Stimulated activated naive CD8-positive, alpha-beta T cell treated with anti-CD3 and anti-CD28 coated beads, Interleukin-15, Interleukin-2, amounts not matched to agents 100 U/mL and 50 U/mL, for 24 hours (primary cell): ENCODE measurements at regions not wholly inside any gene's neighbourhood (a gene's known extent, or its start where the extent isn't known, plus 50 kb on each side); places are given as distances from the start of the nearest gene placed in this dataset.
A peak's percentile ranks its signal among the peaks of the same experiment; 100 is the strongest.
"Not testable (repeated sequence)": the region's sequence is repeated elsewhere in the genome, so short reads cannot be mapped to it uniquely, and the experiment has no call there.

ENCODE experiments used
- ATAC-seq: fragments of 150-1000 bp; cut with Tn5 transposase; one replicate; pipeline ENCODE4 v1.10.0; 2021
- DNase-seq: peaks from one replicate; pipeline ENCODE4 v3.0.0; 2021

DNA sequence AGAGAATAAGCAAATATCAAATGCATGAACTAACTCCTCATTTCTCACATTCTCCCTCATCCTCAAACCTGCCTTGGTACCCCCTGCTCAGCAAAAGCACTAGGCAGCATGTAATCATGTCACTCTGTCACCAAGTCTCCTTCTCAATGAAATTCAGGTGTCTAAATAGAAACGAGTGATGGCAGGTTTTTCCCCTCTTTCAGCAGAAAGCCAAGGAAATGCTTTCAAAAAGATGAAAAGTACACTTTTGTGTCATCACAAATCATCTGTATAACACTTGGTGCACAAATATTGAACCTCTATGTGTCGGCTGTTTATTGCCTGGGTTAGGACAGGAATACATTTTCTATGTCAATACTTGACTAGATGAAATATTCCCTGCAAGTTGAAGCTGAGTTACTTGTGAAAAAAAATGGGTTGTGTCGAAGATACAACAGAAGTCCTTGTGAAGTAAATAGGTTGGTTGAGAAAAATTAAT lies 285.1 kb upstream of the MAGEB18 start:
- DNase-seq (no peak), ATAC-seq (no peak)

DNA sequence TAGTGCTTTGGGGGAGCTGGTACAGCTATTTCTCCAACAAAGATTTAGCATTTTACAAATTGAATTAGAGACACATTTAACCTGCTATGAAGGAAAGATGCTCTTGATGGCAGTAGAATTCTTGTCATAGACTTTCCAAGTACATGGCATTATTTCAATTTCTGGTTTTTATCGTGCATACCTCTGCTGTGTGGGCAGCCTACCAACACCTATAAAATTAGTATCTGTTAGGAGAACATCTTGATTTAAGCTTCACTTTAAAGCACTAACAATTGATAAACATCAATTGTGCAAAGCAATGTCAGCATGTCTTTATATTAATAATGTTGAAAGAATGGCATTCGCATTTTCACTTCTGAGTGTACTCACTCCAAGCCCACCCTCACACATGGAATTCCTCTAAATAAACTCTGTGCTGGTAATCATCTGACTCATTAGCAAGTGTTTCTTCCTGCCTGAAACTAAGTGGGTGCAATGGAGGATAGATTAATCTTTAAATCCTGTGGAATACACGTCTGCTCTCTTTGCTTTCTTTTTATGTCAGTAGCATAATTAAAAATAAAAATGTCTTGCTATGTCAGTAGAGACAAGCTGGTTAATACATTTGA lies 279.8 kb upstream of the MAGEB18 start:
- DNase-seq, result no peak
- no peak for ATAC-seq

DNA sequence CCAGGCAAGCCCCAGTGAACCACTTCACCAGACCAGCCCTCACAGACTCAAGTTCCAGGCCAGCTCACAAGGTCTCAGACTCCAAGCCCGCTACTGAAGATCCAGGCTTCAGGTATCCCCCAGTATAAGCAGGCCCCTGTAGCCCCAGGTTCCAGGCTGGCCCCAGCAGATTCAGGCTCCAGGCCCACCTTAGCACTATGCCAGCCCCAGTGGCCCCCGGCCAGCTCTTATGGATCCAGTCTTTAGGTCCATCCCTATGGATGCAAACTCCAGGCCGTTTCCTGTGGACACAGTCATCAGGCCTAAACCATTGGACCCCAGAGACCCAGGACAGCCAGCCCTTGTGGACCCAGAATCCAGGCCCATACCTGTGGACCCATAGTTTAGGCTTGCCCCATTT lies 277.8 kb upstream of the MAGEB18 start:
- DNase-seq (no peak), ATAC-seq (no peak)

DNA sequence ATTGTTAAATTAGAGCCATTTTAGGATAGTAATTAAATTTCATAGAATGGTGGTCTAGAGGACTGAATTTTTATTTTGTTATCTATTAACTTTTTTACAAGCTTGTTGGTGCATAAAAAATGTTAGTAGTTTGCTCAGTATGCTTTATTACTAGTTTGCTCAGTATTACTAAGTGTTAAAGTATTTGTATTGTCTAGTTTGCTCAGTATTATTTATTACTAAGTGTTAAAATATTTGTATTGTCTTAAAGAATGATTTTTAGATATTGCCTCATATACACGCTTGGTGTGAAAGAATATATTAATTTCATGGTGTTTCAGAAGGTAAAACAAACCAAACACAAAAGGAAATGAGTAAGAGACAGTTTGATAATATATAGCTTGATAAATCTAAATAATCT lies 268.4 kb upstream of the MAGEB18 start:
- ATAC-seq (no peak), DNase-seq (no peak)

DNA sequence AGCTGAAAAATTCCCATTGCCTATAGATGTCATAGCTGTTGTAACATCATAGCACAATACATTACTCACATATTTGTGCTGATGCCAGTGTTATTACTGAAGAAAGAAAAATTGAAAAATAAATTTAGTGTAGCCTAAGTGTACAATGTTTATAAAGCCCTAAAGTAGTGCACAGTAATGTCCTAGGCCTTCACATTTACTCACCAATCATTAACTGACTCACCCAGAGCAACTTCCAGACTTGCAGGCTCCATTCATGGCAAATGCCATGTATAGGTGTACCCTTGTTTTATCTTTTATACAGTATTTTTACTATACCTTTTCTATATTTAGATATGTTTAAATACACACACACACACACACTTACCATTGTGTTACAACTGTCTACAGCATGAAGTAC lies 265.4 kb upstream of the MAGEB18 start:
- ATAC-seq, result no peak
- no peak for DNase-seq

DNA sequence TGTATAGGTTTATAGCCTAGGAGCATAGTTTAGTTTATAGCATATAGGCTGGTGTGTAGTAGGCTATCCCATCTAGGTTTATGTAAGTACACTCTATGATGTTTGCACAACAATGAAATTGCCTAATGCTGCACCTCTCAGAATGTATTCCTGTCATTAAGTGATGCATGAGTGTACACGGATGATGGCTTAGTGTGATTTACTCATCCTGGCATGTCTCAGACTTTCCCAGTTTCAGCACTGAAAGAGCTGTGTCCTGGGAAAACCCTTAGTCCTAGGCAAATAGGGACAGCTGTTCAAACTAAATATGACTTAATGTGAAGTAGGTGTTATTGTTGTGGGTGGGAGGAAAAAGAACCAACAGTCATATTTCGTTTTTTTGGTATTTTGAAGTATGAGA lies 264.9 kb upstream of the MAGEB18 start:
- DNase-seq (no peak), ATAC-seq (no peak)

DNA sequence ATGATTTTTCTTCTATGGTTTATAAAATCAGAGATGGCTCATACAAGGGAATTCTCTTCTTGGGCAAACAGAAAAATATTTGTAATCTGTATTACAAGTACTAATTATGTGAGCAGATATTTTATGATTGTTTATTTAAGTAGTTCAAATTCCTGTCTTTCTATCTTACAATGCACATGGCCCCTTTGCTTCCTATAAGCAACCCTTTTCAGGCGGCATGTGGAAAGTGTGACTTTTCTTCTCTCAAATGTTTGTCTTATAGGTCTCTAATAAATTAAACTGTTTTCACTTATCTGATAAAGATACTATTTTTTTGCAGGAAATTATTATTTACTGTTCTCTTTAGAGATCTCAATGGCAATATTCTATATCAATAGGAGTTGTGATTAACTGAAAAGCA lies 259.3 kb upstream of the MAGEB18 start:
- DNase-seq (no peak), ATAC-seq (no peak)

DNA sequence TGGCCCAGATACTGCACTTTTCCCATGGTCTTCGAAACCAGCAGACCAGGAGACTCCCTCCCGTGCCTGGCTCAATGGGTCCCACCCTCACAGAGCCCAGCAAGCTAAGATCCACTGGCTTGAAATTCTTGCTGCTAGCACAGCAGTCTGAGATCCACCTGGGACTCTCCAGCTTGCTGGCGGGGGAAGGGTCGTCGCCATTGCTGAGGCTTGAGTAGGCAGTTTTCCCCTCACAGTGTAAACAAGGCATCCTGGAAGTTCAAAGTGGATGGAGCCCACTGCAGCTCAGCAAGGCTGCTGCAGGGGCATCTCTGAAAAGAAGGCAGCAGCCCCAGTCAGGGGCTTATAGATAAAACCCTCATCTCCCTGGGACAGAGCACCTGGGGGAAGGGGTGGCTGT lies 255.6 kb upstream of the MAGEB18 start:
- not testable (repeated sequence) for DNase-seq, ATAC-seq

DNA sequence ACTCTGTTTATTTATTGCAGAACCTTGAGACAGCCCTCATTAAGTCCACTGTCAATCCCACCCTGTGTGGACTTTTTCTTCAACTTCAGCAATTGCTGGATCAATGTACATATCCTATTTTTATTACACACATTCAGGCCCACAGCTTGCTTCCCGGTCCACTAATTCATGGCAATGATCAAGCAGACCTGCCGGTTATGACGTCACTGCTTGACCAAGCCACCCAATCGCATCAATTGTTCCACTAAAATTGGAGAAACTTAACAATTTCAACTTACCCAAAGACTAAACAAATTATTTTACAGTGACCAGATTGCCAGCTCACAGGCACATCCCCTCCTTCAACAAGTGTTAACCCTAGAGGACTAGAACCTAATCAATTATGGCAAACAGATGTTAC lies 240.4 kb upstream of the MAGEB18 start:
- DNase-seq (no peak), ATAC-seq (no peak)

DNA sequence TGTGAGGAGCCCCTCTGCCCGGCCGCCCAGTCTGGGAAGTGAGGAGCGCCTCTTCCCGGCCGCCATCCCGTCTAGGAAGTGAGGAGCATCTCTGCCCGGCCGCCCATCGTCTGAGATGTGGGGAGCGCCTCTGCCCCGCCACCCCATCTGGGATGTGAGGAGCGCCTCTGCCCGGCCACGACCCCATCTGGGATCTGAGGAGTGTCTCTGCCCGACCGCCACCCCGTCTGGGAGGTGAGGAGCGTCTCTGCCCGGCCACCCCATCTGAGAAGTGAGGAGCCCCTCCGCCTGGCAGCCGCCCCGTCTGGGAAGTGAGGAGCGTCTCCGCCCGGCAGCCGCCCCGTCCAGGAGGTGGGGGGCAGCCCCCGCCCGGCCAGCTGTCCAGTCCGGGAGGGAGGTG lies 232.4 kb upstream of the MAGEB18 start:
- not testable (repeated sequence) for ATAC-seq, DNase-seq

DNA sequence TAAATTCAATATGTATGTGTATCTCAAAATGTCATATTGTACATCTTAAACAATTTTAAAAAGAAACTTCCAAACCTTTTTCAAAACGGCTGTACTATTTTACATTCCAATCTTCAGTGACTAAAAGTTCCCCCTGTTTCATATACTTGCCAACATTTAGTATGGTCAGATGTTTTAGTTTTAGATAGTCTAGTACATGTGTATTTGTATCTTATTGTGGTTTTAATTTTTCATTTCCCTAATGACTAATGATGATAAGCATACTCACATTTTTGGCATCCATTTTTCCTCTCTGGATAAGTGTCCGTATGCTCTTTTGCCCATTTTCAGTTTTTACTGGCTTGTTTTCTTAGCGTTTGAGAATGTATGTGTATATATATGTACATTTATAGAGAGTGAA lies 212.2 kb upstream of the MAGEB18 start:
- no peak for ATAC-seq

DNA sequence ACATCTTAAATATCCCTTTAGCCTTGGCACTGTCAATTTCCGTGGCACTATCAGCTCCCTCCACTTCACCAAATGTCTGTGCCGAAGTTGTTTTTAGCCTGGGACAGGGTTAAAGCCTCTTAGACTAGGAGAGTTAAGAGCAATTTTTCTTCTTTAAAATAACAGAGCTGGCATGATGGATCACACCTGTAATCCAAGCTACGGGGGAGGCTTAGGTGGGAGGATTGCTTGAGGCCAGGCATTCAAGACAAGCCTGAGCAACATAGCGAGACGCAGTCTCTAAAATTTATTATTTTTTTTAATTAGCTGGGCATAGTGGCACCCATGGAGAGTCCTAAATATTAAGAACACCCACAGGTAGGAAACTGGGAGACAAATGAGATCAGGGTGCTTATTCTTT lies 209.8 kb upstream of the MAGEB18 start:
- ATAC-seq (no peak), DNase-seq (no peak)

More for the DNA sequence above, 212.2 kb upstream of the MAGEB18 start:
- no peak for DNase-seq

DNA sequence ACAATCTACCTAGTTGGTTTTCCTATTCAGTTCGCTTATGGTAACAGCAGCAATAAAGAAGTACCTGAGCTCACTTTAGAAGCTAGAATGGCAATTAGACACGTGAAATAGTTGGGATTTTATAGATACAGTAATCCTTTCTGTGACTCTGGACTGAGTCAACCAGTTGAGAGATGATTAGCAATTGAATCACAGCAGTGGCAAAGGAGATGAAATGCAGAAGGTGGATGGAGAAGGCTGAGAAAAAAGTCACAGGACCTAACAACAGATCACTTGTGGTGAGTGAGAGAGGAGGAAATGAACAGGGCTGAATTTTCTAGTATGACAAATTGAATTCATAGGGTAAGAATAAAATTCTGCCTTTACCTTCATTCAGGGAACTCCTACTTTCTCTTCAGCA lies 197.1 kb upstream of the MAGEB18 start:
- no peak for DNase-seq
- ATAC-seq, result no peak

DNA sequence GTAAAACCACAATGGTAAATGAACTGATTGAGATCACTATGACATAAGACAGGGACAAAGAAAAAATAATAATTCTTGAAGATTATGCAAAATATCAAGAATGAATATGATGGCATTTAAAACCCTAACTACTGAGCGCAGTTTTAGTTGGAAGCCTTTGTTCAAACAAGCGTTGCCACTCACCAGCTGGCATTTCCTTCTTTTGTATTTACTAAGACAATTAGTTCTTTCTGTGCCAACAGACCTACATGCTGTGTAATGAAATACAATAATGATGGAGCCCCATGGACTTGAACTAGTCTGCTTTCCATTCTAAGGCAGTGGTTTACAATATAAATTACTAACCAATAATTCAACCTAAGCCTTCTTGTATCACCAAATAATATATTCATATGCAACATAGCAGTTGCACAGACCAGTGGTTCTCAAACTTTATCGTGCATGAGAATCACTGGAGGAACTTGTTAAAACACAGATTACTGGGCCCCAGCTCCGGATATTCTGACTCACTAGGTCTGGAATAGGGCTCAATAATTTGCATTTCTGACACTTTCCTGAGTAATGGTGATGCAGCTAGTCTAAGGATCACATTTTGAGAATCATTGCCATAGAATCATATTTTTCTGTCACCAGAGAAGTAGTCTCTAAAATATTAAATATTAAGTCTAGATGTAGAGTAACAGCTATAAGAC lies 196.4 kb upstream of the MAGEB18 start:
- ATAC-seq (no peak), DNase-seq (no peak)

DNA sequence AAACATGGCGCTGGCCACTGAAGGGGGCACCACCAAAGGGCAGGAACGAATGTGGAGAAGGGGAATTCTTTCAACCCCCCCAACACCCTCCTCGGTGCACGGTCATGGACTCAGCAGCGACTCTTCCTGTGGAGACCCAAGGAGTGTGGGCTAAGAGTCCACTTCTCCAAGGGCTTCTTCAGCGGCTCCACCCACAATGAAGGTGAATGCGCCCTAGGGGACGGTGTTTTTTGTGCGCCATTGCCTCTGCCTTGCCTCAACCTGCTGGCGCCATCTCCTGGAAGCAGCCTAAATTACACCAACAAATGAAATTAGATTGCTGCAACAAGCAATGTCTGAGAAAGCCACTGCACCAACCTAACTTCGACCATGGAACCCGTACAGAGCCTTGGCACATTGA lies 169.2 kb upstream of the MAGEB18 start:
- peak; percentile 8 for DNase-seq

DNA sequence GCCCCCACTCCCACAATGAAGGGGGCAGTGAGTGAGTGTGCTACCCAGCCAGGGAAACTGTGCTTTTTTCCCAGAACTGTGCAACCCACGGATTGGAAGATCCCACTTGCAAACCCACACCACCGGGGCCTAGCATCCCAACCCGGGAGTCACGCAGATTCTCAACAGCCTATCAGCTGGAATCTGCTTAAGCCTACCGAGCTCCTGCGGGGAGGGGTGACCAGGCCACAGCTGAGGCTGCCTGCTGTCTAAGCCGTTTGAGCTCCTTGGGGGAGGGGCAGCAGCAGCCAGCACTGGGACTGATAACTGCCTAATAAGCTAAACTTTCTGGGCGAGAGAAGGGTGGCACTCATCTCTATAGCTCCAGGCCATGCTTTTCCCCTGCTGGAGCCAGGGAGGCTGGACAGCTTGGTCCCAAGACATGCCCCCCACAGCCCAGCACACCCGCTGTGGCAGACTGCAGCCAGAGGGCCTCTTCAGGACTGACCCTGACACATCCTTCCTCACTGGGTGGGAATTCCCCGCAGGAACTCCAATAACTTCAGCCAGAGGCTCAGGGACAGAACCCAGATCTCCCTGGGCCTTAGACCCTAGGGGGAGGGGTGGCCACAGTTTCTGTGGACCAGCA lies 161.3 kb upstream of the MAGEB18 start:
- DNase-seq, result no peak

More for the DNA sequence above, 169.2 kb upstream of the MAGEB18 start:
- no peak for ATAC-seq

DNA sequence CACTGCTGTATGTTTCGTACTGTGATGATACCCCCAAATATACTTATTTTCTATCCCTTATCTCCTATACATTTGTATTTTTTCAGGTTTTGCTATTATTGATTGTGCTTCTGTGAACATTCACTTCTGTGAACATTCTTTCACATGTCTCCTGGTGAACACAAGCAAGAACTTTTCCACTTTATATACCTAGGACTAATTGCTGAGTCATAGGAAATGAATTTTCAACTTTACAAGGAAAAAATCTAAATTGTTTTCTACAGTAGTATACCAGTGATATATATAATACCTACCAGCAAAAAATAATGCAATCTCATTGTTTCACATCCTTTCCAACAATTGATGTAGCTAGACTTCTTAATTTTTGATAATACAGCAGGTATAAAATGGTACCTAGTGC lies 139.5 kb upstream of the MAGEB18 start:
- DNase-seq (no peak), ATAC-seq (no peak)

More for the DNA sequence above, 161.3 kb upstream of the MAGEB18 start:
- no peak for ATAC-seq

DNA sequence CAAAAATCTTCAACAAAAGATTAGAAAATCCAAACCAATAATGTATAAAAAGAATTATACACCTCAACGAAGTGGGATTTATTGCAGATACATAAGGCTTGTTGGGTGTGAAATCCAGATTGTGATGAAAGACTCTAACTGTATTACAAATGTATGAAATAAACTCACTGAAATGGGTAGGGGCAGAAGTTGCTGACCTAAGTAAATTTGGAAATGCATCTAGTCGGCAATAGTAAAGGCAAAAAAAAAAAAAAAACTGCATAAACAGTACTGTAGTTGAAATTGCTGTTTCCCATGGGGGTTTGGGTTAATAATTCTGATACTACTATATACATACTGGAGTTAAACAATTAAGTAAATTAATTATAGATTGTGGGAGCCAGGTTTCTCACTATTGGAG lies 130.7 kb upstream of the MAGEB18 start:
- no peak for ATAC-seq

DNA sequence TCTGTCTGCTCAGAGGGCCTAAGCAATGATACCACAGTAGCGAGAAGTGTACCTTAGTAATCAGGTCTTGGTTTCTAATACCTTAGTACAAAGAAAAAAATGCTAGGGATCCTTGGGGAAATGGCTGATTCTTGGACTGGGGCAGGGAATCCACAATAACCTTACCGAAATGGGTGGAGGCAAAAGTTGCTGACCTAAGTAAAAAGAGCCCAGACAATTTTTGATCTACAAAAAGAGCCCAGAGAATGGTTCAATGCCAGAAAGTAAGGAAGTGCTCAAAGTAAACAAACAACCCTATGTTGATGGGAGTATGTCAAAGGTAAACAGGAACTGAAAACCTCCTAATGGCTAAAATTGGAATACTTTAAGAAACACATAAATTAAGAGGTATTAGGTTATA lies 130.1 kb upstream of the MAGEB18 start:
- ATAC-seq (no peak), DNase-seq (no peak)

More for the DNA sequence above, 130.7 kb upstream of the MAGEB18 start:
- no peak for DNase-seq

DNA sequence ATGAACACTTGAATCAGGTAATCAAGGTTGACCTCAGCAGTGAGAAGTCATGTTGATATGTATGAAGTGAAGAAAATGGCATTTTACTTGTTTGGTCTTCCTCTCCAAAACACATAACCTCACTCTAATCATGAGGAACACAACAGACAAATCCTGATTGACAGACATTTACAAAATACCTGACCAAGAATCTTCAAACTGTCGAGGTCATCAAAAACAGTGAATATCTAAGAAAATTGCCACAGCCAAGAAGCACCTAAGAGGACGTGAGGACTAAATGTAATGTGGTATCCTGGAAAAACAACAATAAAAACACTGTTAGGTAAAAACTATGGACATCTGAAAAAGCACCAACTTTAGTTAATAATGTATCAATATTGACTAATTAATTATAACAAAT lies 129.5 kb upstream of the MAGEB18 start:
- DNase-seq, result no peak
- no peak for ATAC-seq

DNA sequence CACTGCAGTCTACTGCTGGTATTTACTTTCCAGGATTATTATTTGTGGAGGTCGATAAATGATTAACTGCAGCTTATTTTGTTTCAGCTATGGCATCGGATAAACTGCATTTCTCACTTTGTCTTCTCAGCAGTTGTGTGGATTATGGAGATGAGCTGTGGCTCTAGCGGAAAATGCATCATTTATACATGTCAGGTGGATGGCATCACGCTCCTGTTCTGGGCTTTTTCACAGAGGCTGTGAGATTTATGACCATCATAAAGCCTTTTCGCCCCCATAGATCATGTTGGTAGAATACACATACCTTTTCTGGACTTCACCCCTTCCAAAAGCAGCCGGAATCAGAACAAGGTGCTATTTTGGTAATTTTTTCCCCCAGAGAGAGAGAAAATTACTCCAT lies 118.8 kb upstream of the MAGEB18 start:
- ATAC-seq, result no peak
- no peak for DNase-seq

DNA sequence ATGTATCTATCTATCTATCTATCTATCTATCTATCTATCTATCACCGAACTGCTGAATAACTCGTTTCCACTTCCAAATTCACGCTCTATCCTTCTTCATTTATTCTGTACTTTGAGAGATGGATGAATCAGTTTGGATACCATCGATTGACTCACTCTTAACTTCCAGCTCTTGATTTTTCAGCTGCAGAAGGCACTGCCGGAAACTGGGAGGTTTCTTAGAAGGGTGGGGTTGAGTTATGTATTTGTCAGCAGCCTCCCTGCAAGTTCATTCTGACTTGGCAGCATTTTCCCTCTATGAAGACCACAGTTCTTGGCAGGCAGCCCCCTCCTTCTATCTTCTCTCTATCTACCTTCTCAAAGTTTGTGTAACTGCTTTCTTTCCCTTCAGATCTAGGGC lies 112.0 kb upstream of the MAGEB18 start:
- no peak for ATAC-seq
- no peak for DNase-seq

DNA sequence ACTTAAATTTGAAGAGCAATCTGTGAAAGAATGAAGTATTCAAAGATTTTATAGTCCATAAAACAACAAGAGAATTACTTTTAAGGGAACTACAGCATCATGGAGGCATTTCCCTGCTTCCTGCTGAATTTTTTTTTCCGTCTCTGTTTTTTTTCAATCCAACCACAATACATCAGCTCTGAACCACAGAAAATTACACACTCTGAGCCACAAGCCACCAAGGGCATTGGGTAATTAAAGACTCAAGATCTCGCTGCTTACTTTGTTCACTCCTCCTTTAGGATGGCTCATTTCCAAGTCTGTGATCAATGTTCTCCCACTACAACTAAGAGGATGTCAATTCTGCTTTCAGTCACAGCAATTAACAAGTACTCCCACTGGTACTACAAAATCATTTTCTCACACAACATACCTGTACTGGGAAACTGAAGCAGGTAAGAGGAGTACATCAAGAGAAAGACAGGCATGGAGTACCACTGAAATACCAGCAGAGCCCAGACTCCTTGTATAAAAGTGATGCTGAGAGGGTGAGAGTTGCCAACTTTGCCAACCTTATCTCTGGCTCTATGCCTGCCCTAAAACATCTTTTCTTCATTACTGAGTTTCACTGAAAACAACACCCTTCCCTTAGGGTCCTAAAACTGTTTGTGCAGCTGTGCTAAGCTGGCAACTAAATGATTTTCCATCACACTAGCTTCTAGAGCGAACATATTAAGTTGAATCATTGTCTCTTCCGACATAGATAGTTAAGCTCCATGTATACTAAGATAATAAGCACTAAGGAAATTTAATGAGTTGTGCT lies 105.8 kb upstream of the MAGEB18 start:
- ATAC-seq (no peak), DNase-seq (no peak)
